Skeletal muscle satellite cell (primary cell): ENCODE measurements at regions not wholly inside any gene's neighbourhood (a gene's known extent, or its start where the extent isn't known, plus 50 kb on each side); places are given as distances from the start of the nearest gene placed in this dataset.
"Not testable (repeated sequence)": the region's sequence is repeated elsewhere in the genome, so short reads cannot be mapped to it uniquely, and the experiment has no call there.

Source experiments
- H3K27me3 ChIP-seq: 2 replicates; pipeline ENCODE4 v1.7.0; 2013; ENCODE audit warnings: low read length; ENCODE audit not compliant: control insufficient read depth, insufficient read depth
- H3K36me3 ChIP-seq: 2 replicates; pipeline ENCODE4 v1.7.0; 2013; ENCODE audit warnings: mild to moderate bottlenecking, control low read depth, low read length; ENCODE audit not compliant: insufficient read depth
- H3K4me1 ChIP-seq: 2 replicates; pipeline ENCODE4 v1.7.0; 2013; ENCODE audit warnings: low read length; ENCODE audit not compliant: control insufficient read depth, insufficient read depth
- H3K4me2 ChIP-seq: 2 replicates; pipeline ENCODE4 v1.7.0; 2013; ENCODE audit warnings: mild to moderate bottlenecking, low read length
- H3K4me3 ChIP-seq: 2 replicates; pipeline ENCODE4 v1.7.0; 2013; ENCODE audit warnings: low read length
- H3K9ac ChIP-seq: 2 replicates; pipeline ENCODE4 v1.7.0; 2013; ENCODE audit warnings: mild to moderate bottlenecking, low read depth, low read length, moderate library complexity
- H3K9me3 ChIP-seq: replicated peaks from 2 replicates; pipeline ENCODE4 v1.7.0; 2013; ENCODE audit warnings: mild to moderate bottlenecking, control low read depth, low read length

- no peak overlapping the region for H3K9ac ChIP-seq
- no peak overlapping the region for H3K4me3 ChIP-seq
- peaks cover 3% of the 10 kb centered on the region for H3K27me3 ChIP-seq
- no peaks in the 10 kb centered on the region for H3K4me1 ChIP-seq
- peaks cover 4% of the 10 kb centered on the region for H3K9me3 ChIP-seq
- H3K36me3 ChIP-seq = no peaks in the 10 kb centered on the region
- no peak overlapping the region for H3K4me2 ChIP-seq
Measured at GRCh38 chr3:22443571-22444233, 692.7 kb upstream of the ZNF385D start.

GRCh38 chr3:22445336-22445735, 694.3 kb upstream of the ZNF385D start:
- H3K9ac ChIP-seq, H3K4me1 ChIP-seq, H3K36me3 ChIP-seq, H3K27me3 ChIP-seq, H3K4me3 ChIP-seq, H3K9me3 ChIP-seq, H3K4me2 ChIP-seq: not testable (repeated sequence)

DNA sequence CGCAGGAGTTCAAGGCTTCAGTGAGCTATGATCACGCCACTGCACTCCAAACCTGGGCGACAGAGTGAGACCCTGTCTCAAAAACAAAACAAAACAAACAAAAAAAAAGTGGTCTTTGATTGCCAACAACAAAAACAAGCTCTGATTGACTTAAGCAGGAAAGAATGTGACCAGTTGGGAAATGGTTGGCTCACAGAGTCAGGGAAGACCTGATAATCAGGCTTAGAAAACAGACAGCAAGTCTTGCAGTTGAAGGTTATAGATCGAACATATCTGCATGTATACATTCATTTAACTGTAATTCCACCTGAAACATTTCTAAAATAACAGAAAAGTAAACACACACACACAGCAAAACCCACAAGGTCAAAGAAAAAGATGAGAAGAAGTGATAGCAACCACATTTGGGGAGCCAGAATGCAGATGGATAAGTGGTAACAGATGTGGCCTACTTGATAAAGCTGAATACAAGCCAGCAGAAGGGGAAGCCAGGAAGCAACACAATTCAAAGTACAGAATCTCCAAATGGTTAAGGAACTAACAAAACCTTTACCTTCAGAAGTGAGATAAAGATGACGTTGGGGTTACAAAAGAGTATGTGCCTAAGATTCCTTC, 699.9 kb upstream of the ZNF385D start:
- Histone ChIP-seq H3K36me3 (no peaks in the 10 kb centered on the region), H3K9me3 (no peaks in the 10 kb centered on the region), H3K4me2 (no peak overlapping the region), H3K4me3 (no peak overlapping the region), H3K4me1 (no peaks in the 10 kb centered on the region), H3K27me3 (no peaks in the 10 kb centered on the region), H3K9ac (no peak overlapping the region)

- Histone ChIP-seq H3K36me3 (no peaks in the 10 kb centered on the region), H3K9ac (no peak overlapping the region)
Measured at GRCh38 chr3:22451501-22451900, 700.5 kb upstream of the ZNF385D start.

DNA sequence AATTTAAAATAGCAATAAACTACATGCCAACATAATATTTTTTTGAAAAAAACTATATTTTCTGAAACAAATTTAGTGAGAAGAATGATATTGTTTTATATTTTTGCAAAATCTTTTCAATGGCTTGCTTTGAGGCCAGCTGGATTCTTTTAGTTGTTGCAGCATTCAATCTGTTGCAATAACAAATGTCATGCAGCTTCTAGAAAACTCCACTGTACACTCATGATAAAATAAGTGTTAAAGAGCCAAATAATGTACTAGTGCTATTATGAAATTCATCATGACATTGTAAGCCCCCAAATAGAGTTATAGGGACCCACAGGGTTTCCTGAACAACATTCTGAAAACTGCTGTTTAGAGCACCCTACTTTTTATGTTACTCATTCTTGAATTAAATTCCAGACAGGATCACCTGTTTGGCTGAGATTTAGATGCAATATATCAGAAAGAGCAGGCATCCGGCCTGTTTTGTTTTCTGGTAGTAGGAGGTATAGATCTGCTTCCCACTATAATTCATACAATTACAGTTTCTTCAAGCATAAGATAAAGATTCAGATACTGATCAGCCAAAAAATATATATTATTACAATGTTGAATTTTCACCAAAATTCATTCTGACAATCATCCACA, 703.0 kb upstream of the ZNF385D start:
- no peak overlapping the region for H3K4me2 ChIP-seq
- H3K9me3 ChIP-seq = no peaks in the 10 kb centered on the region
- H3K9ac ChIP-seq = no peak overlapping the region
- H3K4me1 ChIP-seq = no peaks in the 10 kb centered on the region
- H3K27me3 ChIP-seq = peaks cover 4% of the 10 kb centered on the region
- H3K4me3 ChIP-seq = no peak overlapping the region
- no peaks in the 10 kb centered on the region for H3K36me3 ChIP-seq

More at GRCh38 chr3:22451501-22451900, 700.5 kb upstream of the ZNF385D start:
- Histone ChIP-seq H3K27me3 (no peaks in the 10 kb centered on the region), H3K4me3 (no peak overlapping the region), H3K9me3 (no peaks in the 10 kb centered on the region), H3K4me1 (no peaks in the 10 kb centered on the region), H3K4me2 (no peak overlapping the region)

- H3K36me3 ChIP-seq = no peaks in the 10 kb centered on the region
- H3K27me3 ChIP-seq = peaks cover 32% of the 10 kb centered on the region
- H3K9me3 ChIP-seq = no peaks in the 10 kb centered on the region
- no peak overlapping the region for H3K9ac ChIP-seq
- no peak overlapping the region for H3K4me2 ChIP-seq
- no peak overlapping the region for H3K4me3 ChIP-seq
- peaks cover 8% of the 10 kb centered on the region for H3K4me1 ChIP-seq
Measured at GRCh38 chr3:22469995-22470394, 719.0 kb upstream of the ZNF385D start.

DNA sequence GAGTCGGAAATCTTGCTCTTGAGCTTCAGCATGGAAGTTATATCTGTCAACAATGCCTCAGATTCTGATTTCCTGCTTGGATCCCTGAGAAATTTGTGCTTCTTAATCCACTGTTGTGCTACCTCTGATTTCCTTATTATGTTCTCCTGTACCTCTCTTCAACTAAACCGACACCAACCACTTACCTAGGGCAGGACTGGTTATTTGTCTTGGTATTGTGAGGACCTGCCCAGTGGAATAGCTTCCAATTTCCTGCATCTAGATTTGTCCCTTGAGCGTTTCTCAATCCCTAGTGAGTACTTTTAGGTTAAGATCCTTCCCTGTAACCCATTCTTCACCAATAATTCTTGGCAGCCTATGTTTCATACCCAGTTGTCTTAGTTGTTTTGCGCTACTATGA, 720.5 kb upstream of the ZNF385D start:
- Histone ChIP-seq H3K4me3 (no peak overlapping the region), H3K9me3 (no peaks in the 10 kb centered on the region), H3K36me3 (no peaks in the 10 kb centered on the region), H3K9ac (no peak overlapping the region), H3K4me2 (no peak overlapping the region), H3K27me3 (peaks cover 28% of the 10 kb centered on the region), H3K4me1 (peaks cover 13% of the 10 kb centered on the region)

- Histone ChIP-seq H3K4me1 (peaks cover 13% of the 10 kb centered on the region), H3K9ac (no peak overlapping the region), H3K4me3 (no peak overlapping the region), H3K9me3 (no peaks in the 10 kb centered on the region), H3K27me3 (peaks cover 15% of the 10 kb centered on the region), H3K4me2 (no peak overlapping the region), H3K36me3 (no peaks in the 10 kb centered on the region)
Measured at GRCh38 chr3:22474706-22475445, 723.9 kb upstream of the ZNF385D start.

DNA sequence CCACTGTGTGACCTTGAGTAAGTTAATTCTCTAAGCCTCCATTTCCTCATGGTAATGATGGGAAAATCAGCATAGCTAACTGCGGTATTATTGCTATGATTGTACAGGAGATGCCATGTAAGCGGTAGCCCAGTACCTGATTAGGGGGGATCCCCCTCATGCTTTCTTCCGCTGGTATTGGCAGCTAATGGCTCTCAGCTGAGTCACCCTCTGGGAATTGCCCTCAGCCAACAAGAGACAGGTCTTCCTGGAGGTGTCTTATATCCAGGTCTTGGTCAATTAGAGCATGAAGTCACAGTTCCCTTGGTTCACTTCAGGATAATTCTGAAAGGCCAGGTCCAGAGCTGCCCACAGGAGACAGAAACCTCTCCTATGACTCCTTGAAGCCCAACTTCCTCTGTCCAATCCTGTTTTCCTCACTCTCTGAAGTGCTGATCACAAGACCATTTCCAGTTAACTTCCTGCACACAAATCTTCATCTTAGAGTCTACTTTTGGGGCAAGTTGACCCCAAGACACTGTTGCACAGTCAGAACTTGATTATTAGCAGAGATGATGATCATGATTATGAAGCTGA, 724.7 kb upstream of the ZNF385D start:
- peaks cover 12% of the 10 kb centered on the region for H3K27me3 ChIP-seq
- no peaks in the 10 kb centered on the region for H3K9me3 ChIP-seq
- H3K36me3 ChIP-seq = no peaks in the 10 kb centered on the region
- H3K4me1 ChIP-seq = peaks cover 13% of the 10 kb centered on the region
- no peak overlapping the region for H3K4me3 ChIP-seq
- no peak overlapping the region for H3K9ac ChIP-seq
- no peak overlapping the region for H3K4me2 ChIP-seq

GRCh38 chr3:22476976-22477375, 726.0 kb upstream of the ZNF385D start:
- Histone ChIP-seq H3K4me2 (no peak overlapping the region), H3K4me3 (no peak overlapping the region), H3K27me3 (peaks cover 3% of the 10 kb centered on the region), H3K9me3 (no peaks in the 10 kb centered on the region), H3K9ac (no peak overlapping the region), H3K36me3 (no peaks in the 10 kb centered on the region), H3K4me1 (peaks cover 13% of the 10 kb centered on the region)

- Histone ChIP-seq H3K27me3 (peaks cover 8% of the 10 kb centered on the region), H3K9me3 (no peaks in the 10 kb centered on the region), H3K36me3 (no peaks in the 10 kb centered on the region), H3K9ac (no peak overlapping the region), H3K4me1 (no peaks in the 10 kb centered on the region), H3K4me2 (no peak overlapping the region), H3K4me3 (no peak overlapping the region)
Measured at GRCh38 chr3:22485954-22486353, 717.2 kb upstream of the UBE2E2 start.
